Panc1 (cell line): ENCODE measurements at regions not wholly inside any gene's neighbourhood (a gene's known extent, or its start where the extent isn't known, plus 50 kb on each side); places are given as distances from the start of the nearest gene placed in this dataset.

Experiments used
- ATAC-seq: fragments of 200-7000 bp; cut with Tn5 transposase; 2 replicates; pipeline ENCODE4 v1.9.1; 2020; ENCODE audit warnings: mild to moderate bottlenecking, moderate library complexity
- BruUV-seq: library from RNA; stranded (reverse); fragments of 400-500 nt; replicated peaks from 2 replicates; lab custom pipeline; 2021; lab: Mats Ljungman, UMichigan
- CTCF ChIA-PET: fragments of 300-600 bp; sonication (Branson Sonifier 250); formaldehyde crosslinking; loops from one replicate; lab custom pipeline; 2022; ENCODE audit warnings: antibody characterized with exemption; lab: Charles Lee
- POLR2A ChIA-PET: fragments of 300-600 bp; sonication (Branson Sonifier 250); formaldehyde crosslinking; loops from one replicate; lab custom pipeline; 2022; ENCODE audit warnings: antibody characterized with exemption; lab: Charles Lee
- DNase-seq: peaks from one replicate; pipeline ENCODE4 v3.0.0-alpha.2; 2010; ENCODE audit warnings: low read depth, low spot score
- H3K27ac ChIP-seq: 2 replicates; pipeline ENCODE4 v1.5.1; 2011; ENCODE audit warnings: mild to moderate bottlenecking, low read length, inconsistent platforms
- H3K27me3 ChIP-seq: fragments of 200-500 bp; sonication (Bioruptor generic); 2 replicates; pipeline ENCODE4 v1.6.0; 2014; ENCODE audit warnings: low read length, inconsistent platforms; ENCODE audit not compliant: control insufficient read depth, insufficient read depth
- H3K36me3 ChIP-seq: fragments of 200-500 bp; sonication (Bioruptor generic); 2 replicates; pipeline ENCODE4 v1.5.1; 2014; ENCODE audit warnings: inconsistent platforms, mild to moderate bottlenecking, low read length, moderate library complexity; ENCODE audit not compliant: control insufficient read depth, insufficient read depth
- H3K4me1 ChIP-seq: 2 replicates; pipeline ENCODE4 v1.5.1; 2011; ENCODE audit warnings: inconsistent platforms, mild to moderate bottlenecking, low read length, moderate library complexity; ENCODE audit not compliant: control insufficient read depth, insufficient read depth
- H3K4me3 ChIP-seq, 2 experiments: 2 replicates each; pipeline ENCODE4 v1.5.1; 2011 to 2012; ENCODE audit warnings: low read depth in 2 of 2, low read length in 2 of 2, mild to moderate bottlenecking in 2 of 2, inconsistent platforms in 1 of 2, moderate library complexity in 1 of 2
- H3K9me3 ChIP-seq: fragments of 200-500 bp; sonication (Bioruptor generic); 2 replicates; pipeline ENCODE4 v1.5.1; 2014; ENCODE audit warnings: low read depth, mild to moderate bottlenecking, inconsistent platforms, low read length, moderate library complexity; ENCODE audit not compliant: control insufficient read depth, insufficient read depth
- POLR2AphosphoS5 ChIP-seq: IDR thresholded peaks from 2 replicates; pipeline ENCODE4 v1.6.1; 2012; ENCODE audit warnings: mild to moderate bottlenecking, low read depth, low read length, moderate library complexity
- SIN3A ChIP-seq: IDR thresholded peaks from 2 replicates; pipeline ENCODE4 v1.6.1; 2012; ENCODE audit warnings: low read depth, mild to moderate bottlenecking, low read length, moderate library complexity, borderline replicate concordance; ENCODE audit not compliant: insufficient read depth
- TCF7L2 ChIP-seq: IDR thresholded peaks from 2 replicates; pipeline ENCODE4 v1.6.1; 2011; ENCODE audit warnings: mild to moderate bottlenecking, low read depth, low read length, inconsistent platforms
- in situ Hi-C: cut with HindIII; loops from 2 replicates; pipeline ENCODE4 v1.10.0; 2016; ENCODE audit warnings: low sequenced_read_pairs, low pct_unique_long_range_greater_than_20kb
- intact Hi-C: fragments of 100-400 bp; cut with micrococcal nuclease; formaldehyde crosslinking; loops from one replicate; pipeline ENCODE4 v1.10.0; 2022; ENCODE audit not compliant: unreplicated experiment
- TF ChIP-seq, protein P1 (sequence below): fragments of 450-650 bp; IDR thresholded peaks from 2 replicates; pipeline ENCODE4 v1.5.1; 2017; ENCODE audit warnings: mild to moderate bottlenecking
- TF ChIP-seq, protein P2 (sequence below), 2 experiments: IDR thresholded peaks; 2 replicates each; pipeline ENCODE4 v1.6.1; 2011 to 2012; ENCODE audit warnings: low read depth in 2 of 2, control low read depth in 1 of 2, low read length in 1 of 2, mild to moderate bottlenecking in 1 of 2, moderate library complexity in 1 of 2; ENCODE audit not compliant: insufficient read depth in 1 of 2

DNA sequence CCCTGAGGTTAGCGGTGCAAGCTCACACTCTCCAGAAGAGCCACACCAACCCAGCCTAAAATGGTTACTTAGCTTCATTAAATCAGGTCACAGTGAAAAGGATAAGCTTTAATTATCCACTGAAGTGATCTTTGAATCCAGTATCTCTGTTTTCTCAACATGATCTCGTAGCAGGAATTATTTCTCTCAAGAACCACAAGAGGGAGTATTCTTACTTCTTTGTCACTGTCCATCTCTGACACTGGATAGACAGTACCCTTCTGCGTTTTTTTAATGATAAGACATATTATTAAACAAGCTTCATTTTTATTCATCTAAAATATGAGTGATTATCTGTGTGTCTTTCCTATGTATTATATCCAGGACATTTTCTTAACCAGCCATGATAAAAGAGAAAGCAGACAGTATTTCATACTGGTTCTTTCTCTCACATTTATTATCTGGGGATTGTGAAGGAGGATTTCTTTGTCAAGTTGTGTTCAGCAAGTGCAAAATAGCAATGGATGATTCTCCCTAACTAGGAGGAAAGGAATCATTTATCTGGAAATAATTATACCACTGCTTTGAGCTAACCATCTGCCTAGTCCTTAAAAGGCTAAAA lies 105.4 kb upstream of the CCDC54 start:
- intact Hi-C loops: loop anchor here (2.0 to 5.0 kb wide), 3 partner anchors 149 to 275 kb away; no protein-coding TSS in a partner anchor
- no peaks in the 10 kb centered on the region for H3K4me1 ChIP-seq
- no peaks in the 10 kb centered on the region for H3K36me3 ChIP-seq
- TF ChIP-seq POLR2AphosphoS5 (no peak), SIN3A (no peak), TCF7L2 (no peak)
- TF ChIP-seq, protein P1, sequence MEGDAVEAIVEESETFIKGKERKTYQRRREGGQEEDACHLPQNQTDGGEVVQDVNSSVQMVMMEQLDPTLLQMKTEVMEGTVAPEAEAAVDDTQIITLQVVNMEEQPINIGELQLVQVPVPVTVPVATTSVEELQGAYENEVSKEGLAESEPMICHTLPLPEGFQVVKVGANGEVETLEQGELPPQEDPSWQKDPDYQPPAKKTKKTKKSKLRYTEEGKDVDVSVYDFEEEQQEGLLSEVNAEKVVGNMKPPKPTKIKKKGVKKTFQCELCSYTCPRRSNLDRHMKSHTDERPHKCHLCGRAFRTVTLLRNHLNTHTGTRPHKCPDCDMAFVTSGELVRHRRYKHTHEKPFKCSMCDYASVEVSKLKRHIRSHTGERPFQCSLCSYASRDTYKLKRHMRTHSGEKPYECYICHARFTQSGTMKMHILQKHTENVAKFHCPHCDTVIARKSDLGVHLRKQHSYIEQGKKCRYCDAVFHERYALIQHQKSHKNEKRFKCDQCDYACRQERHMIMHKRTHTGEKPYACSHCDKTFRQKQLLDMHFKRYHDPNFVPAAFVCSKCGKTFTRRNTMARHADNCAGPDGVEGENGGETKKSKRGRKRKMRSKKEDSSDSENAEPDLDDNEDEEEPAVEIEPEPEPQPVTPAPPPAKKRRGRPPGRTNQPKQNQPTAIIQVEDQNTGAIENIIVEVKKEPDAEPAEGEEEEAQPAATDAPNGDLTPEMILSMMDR: peak; percentile 75
- TF ChIP-seq, protein P2, sequence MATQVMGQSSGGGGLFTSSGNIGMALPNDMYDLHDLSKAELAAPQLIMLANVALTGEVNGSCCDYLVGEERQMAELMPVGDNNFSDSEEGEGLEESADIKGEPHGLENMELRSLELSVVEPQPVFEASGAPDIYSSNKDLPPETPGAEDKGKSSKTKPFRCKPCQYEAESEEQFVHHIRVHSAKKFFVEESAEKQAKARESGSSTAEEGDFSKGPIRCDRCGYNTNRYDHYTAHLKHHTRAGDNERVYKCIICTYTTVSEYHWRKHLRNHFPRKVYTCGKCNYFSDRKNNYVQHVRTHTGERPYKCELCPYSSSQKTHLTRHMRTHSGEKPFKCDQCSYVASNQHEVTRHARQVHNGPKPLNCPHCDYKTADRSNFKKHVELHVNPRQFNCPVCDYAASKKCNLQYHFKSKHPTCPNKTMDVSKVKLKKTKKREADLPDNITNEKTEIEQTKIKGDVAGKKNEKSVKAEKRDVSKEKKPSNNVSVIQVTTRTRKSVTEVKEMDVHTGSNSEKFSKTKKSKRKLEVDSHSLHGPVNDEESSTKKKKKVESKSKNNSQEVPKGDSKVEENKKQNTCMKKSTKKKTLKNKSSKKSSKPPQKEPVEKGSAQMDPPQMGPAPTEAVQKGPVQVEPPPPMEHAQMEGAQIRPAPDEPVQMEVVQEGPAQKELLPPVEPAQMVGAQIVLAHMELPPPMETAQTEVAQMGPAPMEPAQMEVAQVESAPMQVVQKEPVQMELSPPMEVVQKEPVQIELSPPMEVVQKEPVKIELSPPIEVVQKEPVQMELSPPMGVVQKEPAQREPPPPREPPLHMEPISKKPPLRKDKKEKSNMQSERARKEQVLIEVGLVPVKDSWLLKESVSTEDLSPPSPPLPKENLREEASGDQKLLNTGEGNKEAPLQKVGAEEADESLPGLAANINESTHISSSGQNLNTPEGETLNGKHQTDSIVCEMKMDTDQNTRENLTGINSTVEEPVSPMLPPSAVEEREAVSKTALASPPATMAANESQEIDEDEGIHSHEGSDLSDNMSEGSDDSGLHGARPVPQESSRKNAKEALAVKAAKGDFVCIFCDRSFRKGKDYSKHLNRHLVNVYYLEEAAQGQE (IDR thresholded peaks at IDR 0.05; ENCODE audit: insufficient read depth in 1 of 2, low read depth in 2 of 2, low read length in 1 of 2): no peak
- peak; percentile 4 for DNase-seq
- in situ Hi-C loops: no loop called here
- CTCF ChIA-PET: interaction anchor here (0.6 to 2.1 kb wide), 5 partner anchors 9 to 208 kb away, joined by 3 to 10 read pairs (median 4); no protein-coding TSS in a partner anchor
- H3K27ac ChIP-seq: no peak overlapping the region
- no peaks in the 10 kb centered on the region; the same call in 1 of the 2 replicates for H3K27me3 ChIP-seq
- H3K4me3 ChIP-seq: no peak overlapping the region
- no peaks in the 10 kb centered on the region for H3K9me3 ChIP-seq
- peak; percentile 83 for ATAC-seq
- no TSS peak for BruUV-seq
- POLR2A ChIA-PET: interaction anchor here (0.7 kb wide), 1 partner anchor 561 kb away, joined by 11 read pairs; no protein-coding TSS in a partner anchor

DNA sequence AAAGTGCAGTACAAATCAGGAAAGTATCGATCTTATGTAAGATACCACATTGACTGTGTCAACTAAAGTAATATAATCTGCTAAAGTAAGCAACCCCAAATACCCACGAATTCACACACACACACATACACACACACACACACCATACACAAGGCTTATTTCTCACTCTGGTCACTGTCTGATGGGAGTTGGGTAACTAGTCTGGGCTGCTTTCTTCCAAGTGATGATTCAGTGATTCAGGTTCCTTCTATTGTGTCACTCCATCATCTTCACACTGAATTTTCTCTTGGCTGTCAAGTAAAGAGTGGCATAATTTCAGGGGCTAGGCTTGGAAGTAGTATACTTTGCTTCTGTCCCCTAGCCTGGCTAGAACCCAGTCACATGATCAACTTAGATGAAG lies 104.8 kb upstream of the CCDC54 start:
- H3K4me1 ChIP-seq: no peaks in the 10 kb centered on the region
- H3K27ac ChIP-seq: no peak overlapping the region
- no peaks in the 10 kb centered on the region for H3K9me3 ChIP-seq
- CTCF ChIA-PET: interaction anchor here (0.6 to 2.1 kb wide), 3 partner anchors 10 to 149 kb away, joined by 3 to 10 read pairs (median 4); no protein-coding TSS in a partner anchor
- in situ Hi-C loops (no loop called here), intact Hi-C loops (loop anchor here (5.0 kb wide), 1 partner anchor 275 kb away; no protein-coding TSS in a partner anchor)
- no peaks in the 10 kb centered on the region; the same call in 1 of the 2 replicates for H3K27me3 ChIP-seq
- TF ChIP-seq, protein P1: no peak
- TF ChIP-seq SIN3A (no peak), TCF7L2 (no peak), POLR2AphosphoS5 (no peak)
- TF ChIP-seq, protein P2 (IDR thresholded peaks at IDR 0.05; ENCODE audit: insufficient read depth in 1 of 2, low read depth in 2 of 2, low read length in 1 of 2): no peak
- H3K36me3 ChIP-seq: no peaks in the 10 kb centered on the region
- POLR2A ChIA-PET: no interaction called here
- BruUV-seq: no TSS peak
- DNase-seq (no peak), ATAC-seq (no peak)
- no peak overlapping the region for H3K4me3 ChIP-seq
